Fibroblast of skin of left biceps (primary cell): ENCODE measurements at regions not wholly inside any gene's neighbourhood (a gene's known extent, or its start where the extent isn't known, plus 50 kb on each side); places are given as distances from the start of the nearest gene placed in this dataset.
"Not testable (repeated sequence)": the region's sequence is repeated elsewhere in the genome, so short reads cannot be mapped to it uniquely, and the experiment has no call there.

Source experiments
- DNase-seq, 2 experiments: peaks; one replicate each; pipeline ENCODE4 v3.0.0-alpha.2; 2013; ENCODE audit warnings: low read depth in 2 of 2

- no peak for DNase-seq
Observed at GRCh38 chr4:162841753-162842152, 324.9 kb downstream of the NAF1 start.

- no peak for DNase-seq
Observed at GRCh38 chr4:162839814-162840213, 326.9 kb downstream of the NAF1 start.

- DNase-seq: no peak
Observed at GRCh38 chr4:162838671-162839070, 328.0 kb downstream of the NAF1 start.

GRCh38 chr4:162837679-162838078 lies 329.0 kb downstream of the NAF1 start:
- no peak for DNase-seq

- no peak for DNase-seq
Observed at GRCh38 chr4:162837241-162837640, 329.4 kb downstream of the NAF1 start.

- DNase-seq: no peak
Observed at GRCh38 chr4:162836773-162837172, 329.9 kb downstream of the NAF1 start.

- not testable (repeated sequence) for DNase-seq
Observed at GRCh38 chr4:162836258-162836657, 330.4 kb downstream of the NAF1 start.

GRCh38 chr4:162830899-162831298 lies 335.8 kb downstream of the NAF1 start:
- no peak for DNase-seq

- DNase-seq: not testable (repeated sequence)
Observed at GRCh38 chr4:162817374-162817773, 349.3 kb downstream of the NAF1 start.

GRCh38 chr4:162804351-162804924 lies 362.3 kb downstream of the NAF1 start:
- DNase-seq: no peak

- no peak for DNase-seq
Observed at GRCh38 chr4:162803378-162803777, 363.3 kb downstream of the NAF1 start.

- no peak for DNase-seq
Observed at GRCh38 chr4:162797108-162797507, 369.6 kb downstream of the NAF1 start.

- peak; percentile 32 to 34 for DNase-seq
Observed at GRCh38 chr4:162793571-162793970, 373.1 kb downstream of the NAF1 start.

GRCh38 chr4:162793004-162793403 lies 373.7 kb downstream of the NAF1 start:
- DNase-seq: no peak

GRCh38 chr4:162791226-162791625 lies 375.5 kb downstream of the NAF1 start:
- DNase-seq: peak; percentile 51 to 70

GRCh38 chr4:162787120-162787519 lies 379.6 kb downstream of the NAF1 start:
- DNase-seq: no peak

GRCh38 chr4:162782778-162783525 lies 383.7 kb downstream of the NAF1 start:
- DNase-seq: no peak

GRCh38 chr4:162782096-162782777 lies 384.5 kb downstream of the NAF1 start:
- DNase-seq: no peak

GRCh38 chr4:162770761-162771490 lies 395.8 kb downstream of the NAF1 start:
- DNase-seq: no peak

- DNase-seq: no peak
Observed at GRCh38 chr4:162767083-162767482, 399.6 kb downstream of the NAF1 start.

GRCh38 chr4:162761965-162762364 lies 404.7 kb downstream of the NAF1 start:
- DNase-seq: no peak

GRCh38 chr4:162740228-162740627 lies 426.5 kb downstream of the NAF1 start:
- DNase-seq: not testable (repeated sequence)
